ENCODE measurements at regions not wholly inside any gene's neighbourhood (a gene's known extent, or its start where the extent isn't known, plus 50 kb on each side); places are given as distances from the start of the nearest gene placed in this dataset.

DNA sequence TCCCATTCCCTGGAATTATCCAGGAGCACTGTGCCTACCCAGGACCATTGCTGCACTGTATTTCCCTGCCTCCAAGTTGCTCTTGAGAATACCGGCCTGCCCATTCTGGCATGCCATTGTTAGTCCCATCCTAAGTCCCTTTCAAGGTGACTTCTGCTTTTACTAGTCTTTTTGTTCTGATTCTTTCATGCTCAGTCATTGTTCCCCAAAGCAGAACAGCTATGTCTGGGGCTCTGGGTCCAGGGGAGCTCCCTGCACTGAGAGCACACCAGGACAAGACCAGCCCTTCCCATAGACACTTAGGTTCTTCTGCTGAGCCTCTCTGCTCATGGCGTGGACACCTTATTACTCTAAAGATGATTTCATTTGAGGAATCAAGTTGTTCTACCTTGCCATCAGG is 388.9 kb upstream of the KLF4 start:
- no peak for DNase-seq (ENCODE audit: low spot score)

- peak; percentile 62 for DNase-seq (ENCODE audit: low spot score)
Observed at GRCh38 chr9:107875571-107875980, 386.0 kb upstream of the KLF4 start.

DNA sequence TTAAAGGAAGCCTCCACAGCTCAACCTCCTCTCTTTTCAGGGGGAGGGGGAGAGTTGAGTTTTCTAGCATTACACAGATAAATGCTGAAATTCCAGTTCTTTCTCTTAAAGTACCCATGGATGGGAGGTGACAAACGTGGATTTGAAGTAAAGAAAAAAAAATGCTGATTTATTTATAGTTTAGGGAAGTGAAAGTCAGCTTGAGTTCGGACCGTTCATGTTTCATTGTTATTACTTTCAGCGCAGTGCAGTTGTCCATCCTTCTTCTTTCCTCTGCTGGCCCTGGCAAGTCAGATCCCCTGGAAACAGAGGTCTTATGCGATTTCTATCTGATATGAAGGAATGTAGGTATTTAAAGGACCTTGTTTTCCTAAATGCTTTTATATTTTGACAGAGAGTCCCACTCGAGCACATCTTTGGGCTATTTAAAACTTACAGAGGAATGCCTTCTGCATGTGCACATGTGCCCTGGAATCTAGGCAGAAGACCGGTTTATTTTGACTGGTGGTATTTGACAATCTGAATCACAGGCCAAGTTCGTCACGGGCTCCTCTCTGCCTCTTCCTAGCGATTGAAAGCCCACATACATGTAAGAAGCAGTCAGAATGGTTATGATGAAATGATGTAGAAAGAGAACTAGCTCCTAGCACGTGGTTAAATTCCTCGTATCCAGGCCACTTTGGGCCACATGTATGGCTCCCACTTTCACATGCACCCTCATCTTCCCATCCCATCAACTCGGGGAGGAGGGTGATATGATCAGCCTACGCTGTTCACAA is 385.2 kb upstream of the KLF4 start:
- no peak for DNase-seq (ENCODE audit: low spot score)

DNA sequence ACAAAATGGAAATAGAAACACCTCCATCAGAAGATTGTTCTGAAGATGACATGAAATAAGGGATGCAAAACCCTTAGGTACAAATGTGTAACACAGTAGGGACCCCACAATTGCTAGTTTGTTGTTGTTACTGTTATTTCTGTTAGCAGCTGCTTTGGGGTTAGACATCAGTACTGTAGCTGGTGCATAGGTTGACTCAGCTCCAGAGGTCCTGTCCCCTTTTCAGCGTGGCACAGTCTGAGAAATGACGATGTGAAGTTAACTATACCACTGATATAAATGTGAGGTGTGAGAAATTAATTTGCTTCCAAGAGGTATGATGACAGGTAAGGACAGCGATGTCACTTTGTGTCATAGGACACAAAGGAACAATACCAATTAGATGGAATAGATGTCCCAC is 384.6 kb upstream of the KLF4 start:
- DNase-seq (ENCODE audit: low spot score), result no peak

DNA sequence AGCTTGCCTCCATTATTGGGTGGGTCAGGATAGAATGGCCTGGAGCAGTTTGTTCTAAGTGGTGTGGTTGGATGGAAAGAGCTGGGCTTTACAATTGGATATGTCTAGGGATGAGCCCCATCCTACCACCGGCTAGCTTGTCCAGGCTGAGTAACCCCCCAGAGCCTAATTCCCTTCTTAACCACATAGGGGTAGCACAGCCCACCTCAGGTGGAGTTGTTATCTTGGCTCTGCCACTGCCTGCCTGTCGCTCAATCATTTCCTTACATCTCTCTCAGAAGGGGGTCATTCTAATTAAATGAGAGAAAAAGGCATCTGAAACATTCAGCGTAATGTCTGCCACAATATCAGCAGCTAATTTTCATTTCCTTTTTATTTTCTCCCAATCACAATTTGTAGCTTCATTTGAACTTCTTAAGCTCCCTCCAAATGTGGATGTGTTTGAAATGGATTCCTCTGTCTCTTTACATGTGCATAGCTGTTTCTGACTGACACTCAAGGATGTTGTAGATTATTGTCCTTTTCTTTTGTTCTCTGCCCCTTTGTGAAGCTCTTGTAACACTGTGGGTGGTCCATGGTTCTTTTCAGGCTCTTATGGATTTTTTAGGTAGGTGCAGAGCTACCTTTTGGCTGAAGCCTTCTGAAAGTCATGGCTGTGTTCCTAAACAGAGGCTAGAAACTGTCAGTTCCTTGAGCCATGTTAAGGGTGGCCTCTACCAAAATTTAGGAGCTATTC is 383.1 kb upstream of the KLF4 start:
- no peak for DNase-seq (ENCODE audit: low spot score)

DNA sequence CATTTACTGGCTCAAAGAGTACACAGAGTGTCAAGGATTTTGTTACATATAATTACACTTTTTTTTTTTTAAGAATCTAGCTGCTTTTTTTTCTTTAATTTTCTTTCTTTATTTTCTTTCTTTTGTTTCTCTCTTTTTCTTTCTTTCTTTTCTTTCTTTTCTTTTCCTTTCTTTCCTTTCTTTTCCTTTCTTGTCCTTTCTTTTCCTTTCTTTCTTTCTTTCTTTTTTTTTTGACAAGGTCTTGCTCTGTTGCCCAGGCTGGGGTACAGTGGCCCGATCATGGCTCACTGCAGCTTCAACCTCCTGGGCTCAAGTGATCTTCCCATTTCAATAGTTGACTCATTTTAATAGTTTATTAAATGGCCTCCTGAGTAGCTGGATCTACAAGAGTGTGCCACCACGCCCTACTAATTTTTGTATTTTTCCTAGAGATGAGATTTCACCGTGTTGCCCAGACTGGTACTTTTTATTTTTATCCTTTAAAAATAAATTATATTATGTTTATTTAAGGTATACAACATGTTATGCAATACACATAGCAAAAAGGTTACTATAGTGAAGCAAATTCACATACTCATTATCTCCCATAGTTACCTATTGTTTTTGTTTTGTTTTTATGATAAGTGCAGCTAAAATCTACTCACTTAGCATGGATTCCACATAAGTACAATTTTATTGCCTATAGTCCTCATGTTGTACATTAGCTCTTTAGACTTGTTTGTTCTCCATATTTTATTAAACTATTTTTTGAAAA is 381.5 kb upstream of the KLF4 start:
- no peak for DNase-seq (ENCODE audit: low spot score)

DNA sequence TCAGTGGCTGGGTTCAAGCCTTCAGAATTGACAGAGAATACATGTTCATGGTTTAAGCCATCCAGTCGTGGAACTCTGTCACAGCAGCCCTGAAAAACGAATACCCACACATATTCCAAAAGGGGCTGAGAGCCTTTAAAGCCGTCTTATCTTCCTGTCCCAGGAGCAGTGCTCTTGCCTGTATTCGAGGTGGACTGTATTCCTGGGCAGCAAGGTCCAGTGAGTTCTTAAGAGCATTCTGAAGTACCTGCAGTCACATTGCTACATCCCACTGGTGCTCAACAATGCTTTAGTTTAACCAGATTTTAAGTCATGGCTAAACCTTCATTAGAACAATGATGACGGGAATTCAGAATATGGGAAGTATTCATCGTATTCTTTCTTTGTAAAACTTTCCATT is 380.7 kb upstream of the KLF4 start:
- DNase-seq (ENCODE audit: low spot score), result no peak

DNA sequence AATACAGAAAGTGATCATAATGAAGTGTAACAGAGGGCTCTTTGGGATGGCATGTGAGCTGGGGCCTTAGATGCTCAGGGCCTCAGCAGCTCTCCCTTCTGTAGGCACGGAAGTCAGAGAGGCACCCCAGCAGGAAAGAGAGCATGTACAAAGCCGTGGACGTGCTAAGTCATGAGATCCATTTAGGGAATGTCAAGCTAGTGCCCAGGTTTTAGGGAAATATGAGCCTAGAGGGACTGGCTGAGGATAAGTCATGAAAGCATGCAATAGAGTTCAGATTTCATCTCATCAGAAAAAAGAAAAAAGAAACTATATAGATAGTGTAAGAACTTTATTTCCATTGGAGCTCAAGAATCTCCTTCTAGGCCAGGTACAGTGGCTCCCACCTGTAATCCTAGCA is 379.5 kb upstream of the KLF4 start:
- DNase-seq (ENCODE audit: low spot score), result no peak

DNA sequence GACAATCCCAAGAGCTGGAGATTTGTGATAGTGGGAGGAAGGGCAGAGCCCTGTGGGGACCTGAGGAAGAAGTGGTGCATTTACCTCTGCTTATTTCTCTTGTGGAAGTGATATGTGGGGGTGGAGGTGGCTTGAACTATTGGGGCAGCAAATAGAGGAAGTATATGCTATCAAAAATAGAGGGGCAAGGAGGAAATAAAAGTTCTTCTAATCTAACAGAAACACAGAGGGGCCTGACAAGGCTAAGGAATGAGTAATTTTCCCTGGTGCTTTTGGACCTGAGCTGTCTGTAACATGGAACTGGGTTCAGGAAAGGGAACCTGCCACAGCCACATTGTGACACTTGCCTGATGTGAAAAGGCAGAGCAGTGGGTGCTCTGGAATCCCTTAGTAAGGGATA is 378.6 kb upstream of the KLF4 start:
- DNase-seq (ENCODE audit: low spot score), result no peak

DNA sequence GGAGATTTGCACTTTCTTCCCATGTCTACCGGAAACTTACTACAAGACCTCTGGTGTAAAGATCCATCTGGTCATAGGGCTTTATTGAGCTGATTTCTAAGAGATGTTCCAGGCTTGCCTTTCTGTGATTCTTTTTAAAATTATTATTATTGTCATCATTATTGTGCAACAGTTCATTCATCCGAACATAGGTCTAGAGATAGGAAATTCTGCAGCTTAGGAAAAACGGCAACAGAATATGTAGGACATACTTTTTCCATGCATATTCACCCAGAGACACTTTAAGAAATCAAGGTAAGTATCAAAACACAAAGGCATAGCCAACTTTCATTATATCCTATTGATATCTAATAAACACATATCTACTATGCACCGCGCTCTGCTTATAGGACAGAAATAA is 378.2 kb upstream of the KLF4 start:
- no peak for DNase-seq (ENCODE audit: low spot score)

DNA sequence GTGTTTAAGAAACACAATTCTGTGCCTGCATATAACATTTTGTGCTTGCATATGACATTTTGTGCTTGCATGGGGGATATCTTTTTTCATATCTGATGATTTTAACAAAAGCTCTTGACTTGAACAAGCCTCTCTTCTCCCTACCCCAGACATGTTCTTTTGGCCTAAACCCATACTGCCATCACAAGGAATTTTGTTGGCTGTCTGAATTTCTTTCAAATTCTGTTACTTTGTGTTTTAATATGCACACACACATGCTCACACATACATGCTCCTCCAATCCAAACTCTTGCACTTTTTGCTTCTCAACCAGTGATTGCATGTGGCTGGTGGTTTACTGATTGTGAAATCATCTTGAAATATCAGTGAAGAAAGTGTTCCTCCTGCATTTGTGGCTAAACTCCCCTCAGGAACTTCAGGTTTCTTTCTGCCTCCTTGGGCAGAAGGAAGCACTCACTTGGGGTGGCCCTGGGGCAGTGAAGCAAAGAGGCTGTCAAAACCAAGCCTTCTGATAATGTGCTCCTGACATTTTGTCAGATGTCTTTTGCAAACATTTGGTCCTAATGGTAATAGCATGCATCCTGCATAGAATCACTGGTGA is 377.2 kb upstream of the KLF4 start:
- DNase-seq (ENCODE audit: low spot score), result peak; percentile 25

GRCh38 chr9:107863396-107863795 is 373.8 kb upstream of the KLF4 start:
- no peak for DNase-seq (ENCODE audit: low spot score)

- DNase-seq (ENCODE audit: low spot score), result no peak
Observed at GRCh38 chr9:107862881-107863280, 373.3 kb upstream of the KLF4 start.

DNA sequence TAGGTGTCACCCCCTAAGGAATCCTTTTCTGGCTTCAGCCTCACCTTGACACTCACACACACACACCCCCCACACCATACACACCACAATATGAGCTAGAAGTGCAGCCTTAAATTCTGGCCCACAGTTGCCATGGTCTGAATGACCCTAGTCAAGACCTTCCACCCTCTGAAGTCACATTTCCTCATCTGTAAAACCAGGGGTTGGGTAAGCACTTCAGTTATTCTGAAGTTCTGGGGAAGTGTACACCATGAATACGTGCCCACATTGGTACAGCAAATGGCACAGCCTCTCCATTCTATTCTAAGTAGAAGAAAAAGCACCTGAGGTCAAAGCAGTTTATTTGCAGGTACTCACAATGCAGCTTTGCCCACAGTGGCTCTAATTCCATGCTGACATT is 372.8 kb upstream of the KLF4 start:
- no peak for DNase-seq (ENCODE audit: low spot score)

- DNase-seq (ENCODE audit: low spot score), result no peak
Observed at GRCh38 chr9:107861075-107861474, 371.5 kb upstream of the KLF4 start.

DNA sequence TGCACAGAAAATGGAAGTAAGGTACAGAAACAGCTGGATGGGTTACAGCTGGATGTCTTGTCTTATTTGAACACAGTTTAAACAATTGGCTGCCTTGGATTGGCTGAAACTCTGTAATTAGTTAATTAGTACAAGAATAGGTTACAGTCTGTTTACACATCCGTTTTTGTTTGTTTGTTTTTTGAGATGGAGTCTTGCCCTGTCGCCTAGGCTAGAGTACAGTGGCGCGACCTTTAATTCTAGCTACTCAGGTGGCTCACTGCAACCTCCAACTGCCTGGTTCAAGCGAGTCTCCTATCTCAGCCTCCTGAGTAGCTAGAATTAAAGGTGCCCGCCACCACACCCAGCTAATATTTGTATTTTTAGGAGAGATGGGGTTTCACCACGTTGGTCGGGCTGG is 368.7 kb upstream of the KLF4 start:
- DNase-seq (ENCODE audit: low spot score), result no peak

GRCh38 chr9:107856633-107857032 is 367.1 kb upstream of the KLF4 start:
- no peak for DNase-seq (ENCODE audit: low spot score)

- DNase-seq (ENCODE audit: low spot score), result no peak
Observed at GRCh38 chr9:107855164-107855563, 365.6 kb upstream of the KLF4 start.

DNA sequence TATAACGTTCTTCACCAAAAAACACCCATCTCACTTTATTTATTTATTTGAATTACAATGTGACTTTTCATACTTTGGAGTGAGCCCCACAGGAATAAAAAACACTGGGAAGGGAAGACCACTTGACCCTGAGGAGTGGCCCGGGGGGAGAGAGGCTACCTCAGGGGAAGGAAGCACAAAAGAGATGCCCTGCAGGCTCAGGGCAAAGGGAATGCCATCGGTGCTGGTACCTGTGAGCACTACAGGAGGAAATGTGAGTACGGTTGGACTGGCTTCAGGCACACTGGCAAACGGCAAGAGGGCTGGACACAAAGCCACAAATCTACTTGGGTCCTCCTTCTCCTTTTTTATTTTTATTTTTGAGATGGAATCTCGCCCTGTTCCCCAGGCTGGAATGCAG is 363.9 kb upstream of the KLF4 start:
- no peak for DNase-seq (ENCODE audit: low spot score)

DNA sequence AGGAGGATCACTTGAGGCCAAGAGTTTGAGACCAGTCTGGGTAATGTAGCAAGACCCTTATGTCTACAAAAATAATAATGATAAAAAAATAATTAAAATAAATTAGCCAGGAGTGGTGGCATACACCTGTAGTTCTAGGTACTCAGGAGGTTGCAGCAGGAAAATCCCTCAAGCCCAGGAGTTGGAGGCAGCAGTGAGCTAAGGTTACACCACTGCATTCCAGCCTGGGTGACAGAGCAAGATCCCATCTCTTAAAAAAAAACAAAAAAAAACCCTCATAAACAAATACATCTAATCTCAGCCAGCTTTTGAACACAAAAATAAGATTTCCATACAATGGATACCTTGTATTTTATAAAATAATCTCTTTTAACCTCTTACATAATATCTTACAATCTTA is 363.3 kb upstream of the KLF4 start:
- no peak for DNase-seq (ENCODE audit: low spot score)

- no peak for DNase-seq (ENCODE audit: low spot score)
Observed at GRCh38 chr9:107850653-107851052, 361.1 kb upstream of the KLF4 start.
